ENCODE measurements at regions not wholly inside any gene's neighbourhood (a gene's known extent, or its start where the extent isn't known, plus 50 kb on each side); places are given as distances from the start of the nearest gene placed in this dataset.

DNA sequence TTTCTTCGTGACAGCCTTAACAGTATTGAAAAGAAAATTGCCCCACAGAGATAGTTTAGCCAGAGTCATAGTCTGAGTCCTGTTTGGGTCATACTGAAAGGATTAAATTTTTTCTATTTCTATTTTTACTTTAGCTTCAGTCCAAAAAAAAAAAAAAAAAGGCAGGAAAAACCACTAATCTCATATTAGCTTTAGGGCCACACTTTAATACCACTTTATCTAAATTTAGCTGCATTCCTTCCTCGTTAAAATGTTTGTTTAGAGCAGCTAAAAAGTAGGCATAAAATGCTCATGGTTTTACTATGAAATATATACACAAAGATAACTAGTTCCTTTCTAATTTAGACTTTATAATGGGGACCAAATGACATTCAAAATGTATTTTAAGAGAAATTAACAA is 216.5 kb upstream of the TMEM196 start:
- Histone ChIP-seq H3K4me2 (ENCODE audit: low read length) (no peak overlapping the region), H3K27me3 (ENCODE audit: insufficient read depth, low read depth, low read length) (no peaks in the 10 kb centered on the region)

GRCh38 chr7:19988860-19989259 is 215.4 kb upstream of the TMEM196 start:
- Histone ChIP-seq H3K4me3 (ENCODE audit: low read length) (no peak overlapping the region), H3K9me2 (ENCODE audit: insufficient read depth, low read length) (no peaks in the 10 kb centered on the region), H3K9ac (ENCODE audit: low read length) (no peak overlapping the region), H3F3A (ENCODE audit: insufficient read depth, low read length, poor library complexity, severe bottlenecking) (no peaks in the 10 kb centered on the region), H3K9me3 (ENCODE audit: low read length) (no peaks in the 10 kb centered on the region), H2AFZ (ENCODE audit: low read depth, low read length) (no peak overlapping the region), H3K27ac (ENCODE audit: low read length) (no peak overlapping the region), H3K79me2 (replicated peaks; ENCODE audit: insufficient read depth, low read length) (no peaks in the 10 kb centered on the region), H4K20me1 (ENCODE audit: insufficient read depth) (no peaks in the 10 kb centered on the region), H3K27me3 (ENCODE audit: insufficient read depth, low read depth, low read length) (no peaks in the 10 kb centered on the region), H3K4me2 (ENCODE audit: low read length) (no peak overlapping the region), H3K36me3 (ENCODE audit: insufficient read depth, low read length) (no peaks in the 10 kb centered on the region)
- TF ChIP-seq CTCF (IDR thresholded peaks at IDR 0.05; ENCODE audit: poor library complexity, severe bottlenecking) (no peak), POLR2AphosphoS5 (IDR thresholded peaks at IDR 0.05) (no peak), EP300 (conservative IDR thresholded peaks at IDR 0.05; ENCODE audit: poor library complexity, severe bottlenecking) (no peak), REST (IDR thresholded peaks at IDR 0.05; ENCODE audit: borderline replicate concordance) (no peak), RAD21 (conservative IDR thresholded peaks at IDR 0.05) (no peak), SMC3 (conservative IDR thresholded peaks at IDR 0.05; ENCODE audit: poor library complexity) (no peak), MXI1 (conservative IDR thresholded peaks at IDR 0.05; ENCODE audit: poor library complexity, severe bottlenecking) (no peak)

More for the DNA sequence above, 216.5 kb upstream of the TMEM196 start:
- Histone ChIP-seq H3K79me2 (replicated peaks; ENCODE audit: insufficient read depth, low read length) (no peaks in the 10 kb centered on the region), H3K9ac (ENCODE audit: low read length) (no peak overlapping the region), H3F3A (ENCODE audit: insufficient read depth, low read length, poor library complexity, severe bottlenecking) (no peaks in the 10 kb centered on the region), H3K27ac (ENCODE audit: low read length) (no peak overlapping the region), H3K4me3 (ENCODE audit: low read length) (no peak overlapping the region), H4K20me1 (ENCODE audit: insufficient read depth) (no peaks in the 10 kb centered on the region), H2AFZ (ENCODE audit: low read depth, low read length) (no peak overlapping the region), H3K36me3 (ENCODE audit: insufficient read depth, low read length) (no peaks in the 10 kb centered on the region), H3K9me2 (ENCODE audit: insufficient read depth, low read length) (no peaks in the 10 kb centered on the region), H3K9me3 (ENCODE audit: low read length) (no peaks in the 10 kb centered on the region)
- no peak for TF ChIP-seq MXI1 (conservative IDR thresholded peaks at IDR 0.05; ENCODE audit: poor library complexity, severe bottlenecking)
- TF ChIP-seq EP300 (conservative IDR thresholded peaks at IDR 0.05; ENCODE audit: poor library complexity, severe bottlenecking): no peak
- no peak for TF ChIP-seq REST (IDR thresholded peaks at IDR 0.05; ENCODE audit: borderline replicate concordance)
- no peak for TF ChIP-seq EZH2 (IDR thresholded peaks at IDR 0.05; ENCODE audit: borderline replicate concordance, insufficient read depth, low read length, poor library complexity, severe bottlenecking)
- no peak for TF ChIP-seq SMC3 (conservative IDR thresholded peaks at IDR 0.05; ENCODE audit: poor library complexity)
- no peak for TF ChIP-seq POLR2AphosphoS5 (IDR thresholded peaks at IDR 0.05)
- TF ChIP-seq CTCF (IDR thresholded peaks at IDR 0.05; ENCODE audit: poor library complexity, severe bottlenecking): no peak
- no peak for TF ChIP-seq TAF1 (IDR thresholded peaks at IDR 0.05; ENCODE audit: low read depth)
- TF ChIP-seq RAD21 (conservative IDR thresholded peaks at IDR 0.05): no peak

All from neural cell (in vitro differentiated cells).